HEK293T (cell line): ENCODE measurements at regions not wholly inside any gene's neighbourhood (a gene's known extent, or its start where the extent isn't known, plus 50 kb on each side); places are given as distances from the start of the nearest gene placed in this dataset.

ENCODE experiments used
- FOXA1 ChIP-seq: fragments of 450-650 bp; IDR thresholded peaks from 2 replicates; pipeline ENCODE4 v1.6.1; 2016; ENCODE audit warnings: mild to moderate bottlenecking
- NFRKB ChIP-seq: fragments of 450-650 bp; IDR thresholded peaks from 2 replicates; pipeline ENCODE4 v1.6.1; 2016; ENCODE audit warnings: mild to moderate bottlenecking, moderate library complexity
- SP1 ChIP-seq: fragments of 450-650 bp; IDR thresholded peaks from 2 replicates; pipeline ENCODE4 v1.6.1; 2017
- SUZ12 ChIP-seq: fragments of 450-650 bp; IDR thresholded peaks from 2 replicates; pipeline ENCODE4 v1.6.1; 2016; ENCODE audit warnings: mild to moderate bottlenecking

- TF ChIP-seq SP1 (no peak), SUZ12 (no peak), NFRKB (no peak), FOXA1 (no peak)
These were observed 377.9 kb downstream of the ARL6IP6 start for GRCh38 chr2:153096272-153096671.
